Esophagus muscularis mucosa (tissue), 4 donors: ENCODE measurements at regions not wholly inside any gene's neighbourhood (a gene's known extent, or its start where the extent isn't known, plus 50 kb on each side); places are given as distances from the start of the nearest gene placed in this dataset.

Source experiments
- DNase-seq: peaks from one replicate; pipeline ENCODE4 v3.0.0-alpha.2; 2017; ENCODE audit errors: extremely low spot score
- H3K27ac ChIP-seq, 4 donors: fragments of 200-600 bp; sonication (generic); replicated peaks in 1 of 4; 1 replicate in 3 of 4; 2 replicates in 1 of 4; pipeline ENCODE4 v1.5.1; 2016 to 2019; ENCODE audit warnings: mild to moderate bottlenecking in 1 of 4
- H3K27me3 ChIP-seq, 4 donors: fragments of 200-600 bp; sonication (generic); one replicate each; pipeline versions ENCODE4 v1.5.1 to v1.6.0; 2016 to 2019
- H3K36me3 ChIP-seq, 4 donors: fragments of 200-600 bp; sonication (generic); one replicate each; pipeline ENCODE4 v1.5.1; 2016 to 2019
- H3K4me1 ChIP-seq, 4 donors: fragments of 200-600 bp; sonication (generic); one replicate each; pipeline ENCODE4 v1.5.1; 2016 to 2019
- H3K4me3 ChIP-seq, 4 donors: fragments of 200-600 bp; sonication (generic); 1 replicate in 2 of 4; 2 replicates in 2 of 4; pipeline ENCODE4 v1.5.1; 2016 to 2019; ENCODE audit warnings: mild to moderate bottlenecking in 4 of 4, moderate library complexity in 1 of 4
- H3K9me3 ChIP-seq, 4 donors: fragments of 200-600 bp; sonication (generic); 1 replicate in 3 of 4; 2 replicates in 1 of 4; pipeline ENCODE4 v1.5.1; 2016 to 2019
- EP300 ChIP-seq: sonication (generic); formaldehyde crosslinking; IDR thresholded peaks from one replicate; pipeline ENCODE4 v1.6.1; 2017; ENCODE audit warnings: antibody characterized with exemption
- POLR2A ChIP-seq: fragments of 450-650 bp; IDR thresholded peaks from one replicate; pipeline ENCODE4 v1.6.1; 2017; ENCODE audit warnings: antibody characterized with exemption, moderate library complexity, mild to moderate bottlenecking, low read depth
- POLR2AphosphoS5 ChIP-seq, 2 donors: sonication (generic); formaldehyde crosslinking; IDR thresholded peaks; one replicate each; pipeline ENCODE4 v1.6.1; 2017; ENCODE audit warnings: antibody characterized with exemption in 2 of 2
- WGBS: methylation state at CpG from one replicate; pipeline ENCODE4 v1.1.5; 2018; 5-methylcytosine and 5-hydroxymethylcytosine counted together
- intact Hi-C: fragments of 100-400 bp; cut with DNase I; formaldehyde crosslinking; loops from one replicate; pipeline ENCODE4 v1.15.1; 2023
- TF ChIP-seq, protein P1 (sequence below), 3 experiments: fragments of 200-600 bp in 2 of 3; fragments of 450-650 bp in 1 of 3; sonication (generic) in 2 of 3; IDR thresholded peaks; one replicate each; pipeline ENCODE4 v1.5.1; 2017 to 2019; ENCODE audit warnings: antibody characterized with exemption in 3 of 3, mild to moderate bottlenecking in 2 of 3, moderate library complexity in 1 of 3

DNA sequence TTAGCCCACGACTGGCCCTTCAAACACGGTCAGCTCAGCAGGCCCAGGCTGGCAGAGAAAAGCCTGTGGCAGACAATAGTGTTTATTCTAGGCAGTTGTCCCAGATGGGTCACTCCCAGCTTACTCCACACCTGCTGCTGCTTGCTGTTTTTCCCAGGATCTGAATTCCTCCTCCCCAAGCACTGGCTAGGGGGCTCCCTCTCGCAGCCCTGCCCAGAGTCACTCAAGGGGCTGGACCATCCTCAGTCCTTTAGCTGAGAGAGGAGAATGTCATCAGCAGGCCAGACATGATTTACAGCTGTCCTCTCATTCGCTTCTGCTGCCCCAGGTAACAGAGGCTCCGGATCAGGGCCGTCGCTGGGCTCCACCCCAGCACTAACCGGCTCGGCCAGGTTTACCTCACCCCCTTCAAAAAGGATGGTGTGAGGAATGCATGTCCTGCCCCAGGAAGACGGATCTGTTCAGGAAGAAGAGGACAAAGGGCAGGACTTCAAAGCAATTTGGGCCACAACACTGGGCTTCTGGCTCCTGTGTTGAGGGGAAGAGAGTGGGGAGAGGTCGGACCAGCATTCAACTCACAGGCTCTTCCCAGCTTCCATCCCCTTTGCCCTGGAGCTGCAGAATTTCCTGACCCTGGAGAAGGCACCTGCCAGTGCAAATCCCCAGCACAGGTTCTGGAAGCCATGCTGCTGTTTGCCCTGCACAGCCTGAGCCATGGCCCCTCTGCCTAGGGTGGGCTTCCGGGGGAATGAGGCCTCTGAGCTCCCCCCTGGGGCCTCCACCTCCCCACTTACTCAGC, 59.7 kb upstream of the BARX2 start:
- Histone ChIP-seq H3K36me3 (no peaks in the 10 kb centered on the region), H3K9me3 (no peaks in the 10 kb centered on the region), H3K4me1 (peaks cover 0 to 17% (median 12%) of the 10 kb centered on the region in 4 donors), H3K27me3 (peaks cover 0 to 15% (median 0%) of the 10 kb centered on the region in 4 donors), H3K4me3 (no peak overlapping the region), H3K27ac (no peak overlapping the region)
- intact Hi-C loops = no loop called here
- TF ChIP-seq, protein P1, sequence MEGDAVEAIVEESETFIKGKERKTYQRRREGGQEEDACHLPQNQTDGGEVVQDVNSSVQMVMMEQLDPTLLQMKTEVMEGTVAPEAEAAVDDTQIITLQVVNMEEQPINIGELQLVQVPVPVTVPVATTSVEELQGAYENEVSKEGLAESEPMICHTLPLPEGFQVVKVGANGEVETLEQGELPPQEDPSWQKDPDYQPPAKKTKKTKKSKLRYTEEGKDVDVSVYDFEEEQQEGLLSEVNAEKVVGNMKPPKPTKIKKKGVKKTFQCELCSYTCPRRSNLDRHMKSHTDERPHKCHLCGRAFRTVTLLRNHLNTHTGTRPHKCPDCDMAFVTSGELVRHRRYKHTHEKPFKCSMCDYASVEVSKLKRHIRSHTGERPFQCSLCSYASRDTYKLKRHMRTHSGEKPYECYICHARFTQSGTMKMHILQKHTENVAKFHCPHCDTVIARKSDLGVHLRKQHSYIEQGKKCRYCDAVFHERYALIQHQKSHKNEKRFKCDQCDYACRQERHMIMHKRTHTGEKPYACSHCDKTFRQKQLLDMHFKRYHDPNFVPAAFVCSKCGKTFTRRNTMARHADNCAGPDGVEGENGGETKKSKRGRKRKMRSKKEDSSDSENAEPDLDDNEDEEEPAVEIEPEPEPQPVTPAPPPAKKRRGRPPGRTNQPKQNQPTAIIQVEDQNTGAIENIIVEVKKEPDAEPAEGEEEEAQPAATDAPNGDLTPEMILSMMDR (IDR thresholded peaks at IDR 0.05) = no peak
- TF ChIP-seq POLR2A (no peak), POLR2AphosphoS5 (IDR thresholded peaks at IDR 0.05) (no peak), EP300 (no peak)
- no peak for DNase-seq
- WGBS = 68% methylated on average over 9 of the region's 12 CpGs

DNA sequence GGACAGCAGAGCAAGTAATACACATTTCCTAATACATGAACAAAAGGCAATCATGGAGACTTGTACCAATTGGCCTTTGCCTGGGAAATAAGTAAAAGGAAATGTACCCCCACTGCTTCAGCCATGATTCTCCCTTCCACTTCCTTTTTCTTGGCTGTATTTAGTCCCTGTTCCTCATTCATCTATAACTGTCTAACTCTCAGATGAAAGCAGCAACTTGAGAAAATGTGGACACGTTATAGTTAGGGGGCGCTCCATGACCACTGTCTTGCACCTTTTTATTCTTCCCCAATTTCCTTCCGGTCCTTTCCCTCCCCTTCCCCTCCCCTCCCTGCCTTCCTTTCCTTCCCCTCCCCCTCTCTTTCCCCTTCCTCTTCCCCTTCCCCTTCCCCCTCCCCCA, 61.3 kb upstream of the BARX2 start:
- Histone ChIP-seq H3K4me1 (peaks cover 0 to 17% (median 12%) of the 10 kb centered on the region in 4 donors), H3K27ac (no peak overlapping the region), H3K36me3 (no peaks in the 10 kb centered on the region), H3K27me3 (peaks cover 0 to 18% (median 0%) of the 10 kb centered on the region in 4 donors), H3K9me3 (no peaks in the 10 kb centered on the region), H3K4me3 (no peak overlapping the region)
- WGBS = 70% methylated on average over 3 of the region's 3 CpGs
- no peak for DNase-seq
- TF ChIP-seq POLR2AphosphoS5 (IDR thresholded peaks at IDR 0.05) (no peak), EP300 (no peak), POLR2A (no peak)
- TF ChIP-seq, protein P1 (IDR thresholded peaks at IDR 0.05) = no peak
- intact Hi-C loops = no loop called here

DNA sequence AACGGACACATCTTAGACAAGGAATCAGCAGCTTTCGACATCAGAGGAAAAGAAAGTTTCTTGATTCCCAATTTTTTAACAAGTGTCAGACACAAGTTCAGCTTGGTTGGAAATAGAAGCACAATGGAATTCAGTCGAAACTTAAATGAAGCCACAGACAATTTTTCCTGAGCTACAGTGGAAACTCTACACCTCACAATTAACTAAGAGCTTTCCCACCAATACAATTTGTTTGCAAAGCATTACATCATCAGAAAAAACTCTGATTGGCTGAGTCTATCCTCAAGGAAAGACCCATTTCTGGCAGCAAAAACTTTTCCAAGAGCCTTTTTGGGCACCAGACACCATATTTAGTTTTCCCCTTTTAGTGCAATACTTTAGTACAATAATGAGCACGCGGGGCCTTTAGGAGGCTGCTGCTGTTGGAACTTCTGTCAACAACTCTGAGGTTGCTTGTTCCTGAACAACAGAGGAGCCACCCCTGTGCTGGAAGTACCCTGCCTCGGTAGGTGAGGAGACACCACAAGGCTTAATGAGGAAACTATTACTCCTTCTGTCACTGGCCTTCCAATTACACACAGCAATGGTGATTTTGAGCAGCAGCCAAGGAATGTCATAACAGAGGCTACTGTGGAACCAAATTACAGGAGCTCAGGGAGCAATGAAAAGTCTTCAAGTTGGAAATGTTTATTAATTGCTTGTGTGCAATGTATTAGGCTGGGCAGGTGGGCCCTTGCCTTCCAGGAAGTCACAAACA, 61.9 kb upstream of the BARX2 start:
- no peak for DNase-seq
- 62% methylated on average over 6 of the region's 6 CpGs for WGBS

DNA sequence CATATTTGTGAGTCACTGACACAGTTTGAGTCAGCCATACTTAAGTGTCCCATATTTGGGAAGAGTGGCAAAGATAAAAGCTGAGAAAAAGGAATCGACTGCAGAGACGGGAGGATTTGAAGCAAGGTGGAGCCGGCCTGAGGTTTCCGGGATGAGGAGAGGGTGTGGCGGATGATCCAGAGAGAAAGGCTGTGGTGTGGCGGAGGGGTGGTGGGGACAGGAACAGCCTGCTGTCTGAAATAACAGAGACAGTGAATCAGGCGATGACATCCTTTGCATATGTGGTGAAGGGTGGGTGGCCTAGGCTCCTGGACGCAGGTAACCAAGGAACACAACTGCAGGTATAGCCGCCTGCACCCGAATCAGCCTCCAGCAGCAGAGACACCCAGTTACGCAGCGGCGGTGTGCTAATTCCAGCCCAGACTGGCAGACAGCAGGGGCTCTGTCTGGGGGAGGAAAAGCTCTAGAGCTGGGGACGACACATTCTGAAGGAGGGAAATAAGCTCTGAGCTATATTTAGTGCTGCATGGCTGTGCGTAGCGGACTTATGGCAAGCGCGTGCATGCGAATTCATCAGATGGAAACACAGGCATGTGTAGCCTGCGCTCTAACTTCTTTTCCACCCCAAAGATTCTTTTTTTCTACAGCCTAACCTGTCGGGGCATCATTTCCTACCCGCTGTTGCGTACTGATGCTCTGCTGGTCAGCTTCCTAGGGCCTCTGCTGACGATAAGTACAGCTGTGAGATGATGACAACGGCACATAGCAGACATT, 62.7 kb upstream of the BARX2 start:
- Histone ChIP-seq H3K9me3 (no peaks in the 10 kb centered on the region), H3K27ac (no peak overlapping the region), H3K36me3 (no peaks in the 10 kb centered on the region), H3K4me3 (no peak overlapping the region), H3K27me3 (peaks cover 0 to 21% (median 0%) of the 10 kb centered on the region in 4 donors), H3K4me1 (peaks cover 0 to 17% (median 12%) of the 10 kb centered on the region in 4 donors)
- TF ChIP-seq, protein P1 (IDR thresholded peaks at IDR 0.05) = no peak
- TF ChIP-seq POLR2A = no peak
- TF ChIP-seq EP300 = no peak
- no peak for TF ChIP-seq POLR2AphosphoS5 (IDR thresholded peaks at IDR 0.05)
- intact Hi-C loops = no loop called here
- DNase-seq = no peak
- 60% methylated on average over 25 of the region's 25 CpGs for WGBS

More for the DNA sequence above, 61.9 kb upstream of the BARX2 start:
- Histone ChIP-seq H3K4me1 (peaks cover 0 to 17% (median 12%) of the 10 kb centered on the region in 4 donors), H3K4me3 (no peak overlapping the region), H3K36me3 (no peaks in the 10 kb centered on the region), H3K9me3 (no peaks in the 10 kb centered on the region), H3K27me3 (peaks cover 0 to 18% (median 0%) of the 10 kb centered on the region in 4 donors), H3K27ac (no peak overlapping the region)
- TF ChIP-seq POLR2AphosphoS5 (IDR thresholded peaks at IDR 0.05) (no peak), POLR2A (no peak), EP300 (no peak)
- TF ChIP-seq, protein P1 (IDR thresholded peaks at IDR 0.05) = no peak
- intact Hi-C loops = no loop called here
